GM12878 (cell line): ENCODE measurements at regions not wholly inside any gene's neighbourhood (a gene's known extent, or its start where the extent isn't known, plus 50 kb on each side); places are given as distances from the start of the nearest gene placed in this dataset.

Experiments used
- ATAC-seq: fragments of 200-7000 bp; cut with Tn5 transposase; 3 replicates; pipeline ENCODE4 v1.9.1; 2020; ENCODE audit warnings: mild to moderate bottlenecking, moderate library complexity
- BruUV-seq: library from RNA; stranded (reverse); fragments of 400-500 nt; replicated peaks from 2 replicates; lab custom pipeline; 2021; lab: Mats Ljungman, UMichigan
- CTCF ChIA-PET: fragments of 300-600 bp; sonication (Branson Sonifier 250); formaldehyde crosslinking; extraction: SDS; loops from one replicate; lab custom pipeline; 2021; ENCODE audit warnings: inconsistent platforms; lab: Yijun Ruan, JAX
- POLR2A ChIA-PET: fragments of 350-600 bp; formaldehyde crosslinking; extraction: SDS; loops from one replicate; lab custom pipeline; 2021; ENCODE audit warnings: inconsistent platforms; lab: Charles Lee
- RAD21 ChIA-PET: fragments of 300-600 bp; sonication (Branson Sonifier 250); formaldehyde crosslinking; loops from one replicate; lab custom pipeline; 2023; ENCODE audit warnings: antibody characterized with exemption; ENCODE audit not compliant: unreplicated experiment; lab: Charles Lee
- SMC1A ChIA-PET: fragments of 300-600 bp; sonication (Branson Sonifier 250); formaldehyde crosslinking; loops from one replicate; lab custom pipeline; 2023; ENCODE audit not compliant: unreplicated experiment, uncharacterized antibody; lab: Charles Lee
- DNase-seq: peaks from one replicate; pipeline ENCODE4 v3.0.0-alpha.2; 2011; ENCODE audit warnings: low read depth, low spot score
- FAIRE-seq: peaks from 3 replicates; lab custom pipeline; 2011; peaks lifted over from hg19 to GRCh38; lab: Jason Lieb, UNC
- H2AFZ ChIP-seq: 2 replicates; pipeline ENCODE4 v1.6.0; 2011; ENCODE audit warnings: low read depth, low read length, control low read depth; ENCODE audit not compliant: control insufficient read depth
- H3K27ac ChIP-seq: 2 replicates; pipeline ENCODE4 v1.5.1; 2011; ENCODE audit warnings: control low read depth; ENCODE audit not compliant: control insufficient read depth, insufficient read depth
- H3K27me3 ChIP-seq, 2 experiments: replicated peaks in 1 of 2; 2 replicates each; pipeline versions ENCODE4 v1.6.0 to v1.6.1; 2011; ENCODE audit warnings: low read length in 1 of 2; ENCODE audit not compliant: control insufficient read depth in 2 of 2, insufficient read depth in 2 of 2
- H3K36me3 ChIP-seq, 2 experiments: 2 replicates each; pipeline ENCODE4 v1.5.1; 2011; ENCODE audit warnings: low read length in 1 of 2; ENCODE audit not compliant: control insufficient read depth in 2 of 2, insufficient read depth in 2 of 2
- H3K4me1 ChIP-seq: 2 replicates; pipeline ENCODE4 v1.6.1; 2011; ENCODE audit warnings: mild to moderate bottlenecking, low read length, moderate library complexity, mixed read lengths; ENCODE audit not compliant: control insufficient read depth, insufficient read depth
- H3K4me2 ChIP-seq: 2 replicates; pipeline ENCODE4 v1.6.0; 2011; ENCODE audit warnings: control low read depth; ENCODE audit not compliant: control insufficient read depth, insufficient read depth
- H3K4me3 ChIP-seq: fragments of 200-600 bp; sonication (generic); 2 replicates; pipeline ENCODE4 v1.5.1; 2016
- H3K79me2 ChIP-seq: 2 replicates; pipeline ENCODE4 v1.6.0; 2011; ENCODE audit warnings: low read length; ENCODE audit not compliant: control insufficient read depth, insufficient read depth
- H3K9ac ChIP-seq: 2 replicates; pipeline ENCODE4 v1.8.0; 2011; ENCODE audit warnings: low read length, control low read depth, mixed read lengths; ENCODE audit not compliant: control insufficient read depth, insufficient read depth
- H3K9me3 ChIP-seq: replicated peaks from 3 replicates; pipeline ENCODE4 v1.5.1; 2011; ENCODE audit warnings: mild to moderate bottlenecking, low read length; ENCODE audit not compliant: control insufficient read depth, insufficient read depth
- H4K20me1 ChIP-seq: 2 replicates; pipeline ENCODE4 v1.6.0; 2011; ENCODE audit not compliant: control insufficient read depth, insufficient read depth
- ASH2L ChIP-seq: fragments of 300-600, 200-600 bp; sonication (generic); IDR thresholded peaks from 2 replicates; pipeline ENCODE4 v1.6.1; 2017; ENCODE audit warnings: low read depth, mild to moderate bottlenecking, borderline replicate concordance
- ETV6 ChIP-seq, 2 experiments: fragments of 450-650 bp in 1 of 2; IDR thresholded peaks in 1 of 2; conservative IDR thresholded peaks in 1 of 2; 2 replicates each; pipeline ENCODE4 v1.6.1; 2014; ENCODE audit warnings: antibody characterized with exemption in 1 of 2, borderline replicate concordance in 1 of 2, low read depth in 1 of 2, mild to moderate bottlenecking in 1 of 2, moderate library complexity in 1 of 2
- HDAC2 ChIP-seq: fragments of 200-600 bp; sonication (generic); IDR thresholded peaks from 2 replicates; pipeline ENCODE4 v1.6.1; 2017
- PML ChIP-seq: IDR thresholded peaks from 2 replicates; pipeline ENCODE4 v1.6.1; 2012; ENCODE audit warnings: low read length, inconsistent platforms
- ZSCAN29 ChIP-seq: fragments of 450-650 bp; IDR thresholded peaks from 2 replicates; pipeline ENCODE4 v1.6.1; 2017; ENCODE audit warnings: mild to moderate bottlenecking, moderate library complexity
- WGBS: methylation state at CpG from one replicate; pipeline ENCODE4 v1.1.6; 2016; ENCODE audit warnings: low lambda C conversion rate; ENCODE audit not compliant: insufficient replicate concordance, insufficient coverage; ENCODE audit errors: missing lambda C conversion rate; 5-methylcytosine and 5-hydroxymethylcytosine counted together
- in situ Hi-C: fragments of 300-500 bp; cut with MboI; formaldehyde crosslinking; loops from 9 replicates; pipeline ENCODE4 v1.14.3; 2018; ENCODE audit warnings: mixed read lengths
- intact Hi-C: fragments of 100-400 bp; cut with micrococcal nuclease; formaldehyde crosslinking; loops from one replicate; pipeline ENCODE4 v1.14.2; 2022; ENCODE audit not compliant: unreplicated experiment
- TF ChIP-seq, protein P1 (sequence below): fragments of 150-350 bp; IDR thresholded peaks from 2 replicates; pipeline ENCODE4 v1.6.1; 2016; ENCODE audit warnings: low read depth, low read length

DNA sequence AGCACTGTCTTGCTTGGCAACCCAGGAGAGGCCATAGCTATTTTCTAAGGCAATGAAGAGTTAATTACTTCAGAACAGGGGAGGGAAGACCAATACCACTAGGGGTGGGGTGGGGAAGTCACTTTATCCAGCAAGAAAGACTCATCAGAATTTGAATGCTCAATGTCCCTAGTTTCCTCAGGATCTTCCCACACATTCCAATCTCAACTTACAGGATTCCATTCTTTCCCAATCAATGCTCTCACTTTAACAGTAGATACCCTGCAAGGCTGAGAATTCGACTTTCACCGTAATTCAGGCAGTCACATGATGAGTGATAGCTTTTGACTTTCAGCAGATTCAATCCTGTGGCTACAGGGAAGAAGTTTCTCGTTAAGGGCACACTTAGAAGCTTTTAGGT is 526.6 kb upstream of the SEL1L start:
- Histone ChIP-seq H3K9ac (no peak overlapping the region), H3K36me3 (no peaks in the 10 kb centered on the region), H3K27me3 (no peaks in the 10 kb centered on the region), H3K79me2 (no peaks in the 10 kb centered on the region), H3K4me3 (no peak overlapping the region), H2AFZ (no peak overlapping the region), H3K9me3 (no peaks in the 10 kb centered on the region), H3K4me2 (no peak overlapping the region), H3K4me1 (no peaks in the 10 kb centered on the region), H4K20me1 (no peaks in the 10 kb centered on the region), H3K27ac (no peak overlapping the region)
- TF ChIP-seq ZSCAN29 (no peak), PML (no peak), ETV6 (conservative IDR thresholded peaks at IDR 0.05 in 1 of 2, IDR thresholded peaks at IDR 0.05 in 1 of 2; ENCODE audit: borderline replicate concordance in 1 of 2, low read depth in 1 of 2) (no peak), ASH2L (no peak), HDAC2 (no peak)
- TF ChIP-seq, protein P1, sequence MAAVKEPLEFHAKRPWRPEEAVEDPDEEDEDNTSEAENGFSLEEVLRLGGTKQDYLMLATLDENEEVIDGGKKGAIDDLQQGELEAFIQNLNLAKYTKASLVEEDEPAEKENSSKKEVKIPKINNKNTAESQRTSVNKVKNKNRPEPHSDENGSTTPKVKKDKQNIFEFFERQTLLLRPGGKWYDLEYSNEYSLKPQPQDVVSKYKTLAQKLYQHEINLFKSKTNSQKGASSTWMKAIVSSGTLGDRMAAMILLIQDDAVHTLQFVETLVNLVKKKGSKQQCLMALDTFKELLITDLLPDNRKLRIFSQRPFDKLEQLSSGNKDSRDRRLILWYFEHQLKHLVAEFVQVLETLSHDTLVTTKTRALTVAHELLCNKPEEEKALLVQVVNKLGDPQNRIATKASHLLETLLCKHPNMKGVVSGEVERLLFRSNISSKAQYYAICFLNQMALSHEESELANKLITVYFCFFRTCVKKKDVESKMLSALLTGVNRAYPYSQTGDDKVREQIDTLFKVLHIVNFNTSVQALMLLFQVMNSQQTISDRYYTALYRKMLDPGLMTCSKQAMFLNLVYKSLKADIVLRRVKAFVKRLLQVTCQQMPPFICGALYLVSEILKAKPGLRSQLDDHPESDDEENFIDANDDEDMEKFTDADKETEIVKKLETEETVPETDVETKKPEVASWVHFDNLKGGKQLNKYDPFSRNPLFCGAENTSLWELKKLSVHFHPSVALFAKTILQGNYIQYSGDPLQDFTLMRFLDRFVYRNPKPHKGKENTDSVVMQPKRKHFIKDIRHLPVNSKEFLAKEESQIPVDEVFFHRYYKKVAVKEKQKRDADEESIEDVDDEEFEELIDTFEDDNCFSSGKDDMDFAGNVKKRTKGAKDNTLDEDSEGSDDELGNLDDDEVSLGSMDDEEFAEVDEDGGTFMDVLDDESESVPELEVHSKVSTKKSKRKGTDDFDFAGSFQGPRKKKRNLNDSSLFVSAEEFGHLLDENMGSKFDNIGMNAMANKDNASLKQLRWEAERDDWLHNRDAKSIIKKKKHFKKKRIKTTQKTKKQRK = no peak
- DNase-seq = no peak
- ChIA-PET SMC1A (no interaction called here), POLR2A (no interaction called here), RAD21 (no interaction called here), CTCF (interaction anchor here (0.8 kb wide), 1 partner anchor 122 kb away, joined by 3 read pairs; no protein-coding TSS in a partner anchor)
- no peak for ATAC-seq
- intact Hi-C loops (no loop called here), in situ Hi-C loops (no loop called here)
- no peak for FAIRE-seq
- WGBS = 2% methylated on average over 3 of the region's 3 CpGs
- BruUV-seq = no TSS peak
